IPS DF 6.9 (cell line): ENCODE measurements at regions not wholly inside any gene's neighbourhood (a gene's known extent, or its start where the extent isn't known, plus 50 kb on each side); places are given as distances from the start of the nearest gene placed in this dataset.

Experiments
- DNase-seq: peaks from one replicate; pipeline ENCODE4 v3.0.0-alpha.2; 2013; ENCODE audit warnings: low read depth, low spot score
- H3K27ac ChIP-seq: one replicate; pipeline ENCODE4 v1.5.1; 2013; ENCODE audit warnings: low read length, control low read depth
- H3K27me3 ChIP-seq: 2 replicates; pipeline ENCODE4 v1.6.1; 2013; ENCODE audit warnings: mild to moderate bottlenecking, low read length; ENCODE audit not compliant: control insufficient read depth, insufficient read depth
- H3K36me3 ChIP-seq: 2 replicates; pipeline ENCODE4 v1.6.1; 2013; ENCODE audit warnings: low read length; ENCODE audit not compliant: control insufficient read depth, insufficient read depth
- H3K4me1 ChIP-seq: 2 replicates; pipeline ENCODE4 v1.6.1; 2013; ENCODE audit warnings: low read length; ENCODE audit not compliant: control insufficient read depth, insufficient read depth
- H3K4me3 ChIP-seq: 2 replicates; pipeline ENCODE4 v1.5.1; 2013; ENCODE audit warnings: mild to moderate bottlenecking, low read length
- H3K9me3 ChIP-seq: 2 replicates; pipeline ENCODE4 v1.6.1; 2013; ENCODE audit warnings: low read length, inconsistent platforms; ENCODE audit not compliant: control insufficient read depth, insufficient read depth
- WGBS: extraction: QIAGEN DNeasy Blood & Tissue Kit; methylation state at CpG from one replicate; pipeline ENCODE4 v1.1.7; 2013; ENCODE audit warnings: mixed read lengths, missing lambda C conversion rate; ENCODE audit not compliant: insufficient read length, insufficient coverage; 5-methylcytosine and 5-hydroxymethylcytosine counted together

GRCh38 chr9:698276-698675 is 143.2 kb upstream of the DMRT1 start:
- Histone ChIP-seq H3K4me3 (no peak overlapping the region), H3K4me1 (peaks cover under 1% of the 10 kb centered on the region; the same call in 1 of the 2 replicates), H3K36me3 (no peaks in the 10 kb centered on the region), H3K27me3 (no peaks in the 10 kb centered on the region), H3K27ac (no peak overlapping the region), H3K9me3 (no peaks in the 10 kb centered on the region)
- DNase-seq, result no peak
- WGBS, result no CpG with 5 or more reads among the region's 5 CpGs

- no peaks in the 10 kb centered on the region for H3K9me3 ChIP-seq
- H3K27me3 ChIP-seq, result no peaks in the 10 kb centered on the region
- no peaks in the 10 kb centered on the region for H3K36me3 ChIP-seq
- no peak overlapping the region for H3K4me3 ChIP-seq
- no peak overlapping the region for H3K27ac ChIP-seq
- no peaks in the 10 kb centered on the region for H3K4me1 ChIP-seq
- WGBS, result no CpG with 5 or more reads among the region's 6 CpGs
- no peak for DNase-seq
Measured at GRCh38 chr9:698954-699353, 142.5 kb upstream of the DMRT1 start.

- H3K4me1 ChIP-seq, result no peaks in the 10 kb centered on the region
- no peak for DNase-seq
- no CpG with 5 or more reads among the region's 1 CpG for WGBS
- no peak overlapping the region for H3K4me3 ChIP-seq
- no peak overlapping the region for H3K27ac ChIP-seq
- H3K9me3 ChIP-seq, result no peaks in the 10 kb centered on the region
- no peaks in the 10 kb centered on the region for H3K27me3 ChIP-seq
- no peaks in the 10 kb centered on the region for H3K36me3 ChIP-seq
Measured at GRCh38 chr9:699396-699795, 142.1 kb upstream of the DMRT1 start.

- Histone ChIP-seq H3K36me3 (no peaks in the 10 kb centered on the region), H3K4me3 (no peak overlapping the region), H3K27me3 (no peaks in the 10 kb centered on the region), H3K4me1 (no peaks in the 10 kb centered on the region), H3K9me3 (no peaks in the 10 kb centered on the region), H3K27ac (no peak overlapping the region)
- WGBS, result no CpG with 5 or more reads among the region's 9 CpGs
- DNase-seq, result no peak
Measured at GRCh38 chr9:700365-701282, 140.9 kb upstream of the DMRT1 start.

GRCh38 chr9:703392-703791 is 138.1 kb upstream of the DMRT1 start:
- DNase-seq, result no peak
- Histone ChIP-seq H3K36me3 (no peaks in the 10 kb centered on the region), H3K4me1 (no peaks in the 10 kb centered on the region), H3K27me3 (no peaks in the 10 kb centered on the region), H3K27ac (no peak overlapping the region), H3K9me3 (no peaks in the 10 kb centered on the region), H3K4me3 (no peak overlapping the region)
- no CpG with 5 or more reads among the region's 2 CpGs for WGBS

- no peak for DNase-seq
- H3K4me1 ChIP-seq, result 0 out of 2 replicates have a peak, but pooled peaks cover 2% of the 10 kb centered on the region
- H3K27ac ChIP-seq, result no peak overlapping the region
- no CpG with 5 or more reads among the region's 2 CpGs for WGBS
- no peaks in the 10 kb centered on the region for H3K9me3 ChIP-seq
- no peaks in the 10 kb centered on the region for H3K27me3 ChIP-seq
- no peak overlapping the region for H3K4me3 ChIP-seq
- no peaks in the 10 kb centered on the region for H3K36me3 ChIP-seq
Measured at GRCh38 chr9:706073-706472, 135.4 kb upstream of the DMRT1 start.

DNA sequence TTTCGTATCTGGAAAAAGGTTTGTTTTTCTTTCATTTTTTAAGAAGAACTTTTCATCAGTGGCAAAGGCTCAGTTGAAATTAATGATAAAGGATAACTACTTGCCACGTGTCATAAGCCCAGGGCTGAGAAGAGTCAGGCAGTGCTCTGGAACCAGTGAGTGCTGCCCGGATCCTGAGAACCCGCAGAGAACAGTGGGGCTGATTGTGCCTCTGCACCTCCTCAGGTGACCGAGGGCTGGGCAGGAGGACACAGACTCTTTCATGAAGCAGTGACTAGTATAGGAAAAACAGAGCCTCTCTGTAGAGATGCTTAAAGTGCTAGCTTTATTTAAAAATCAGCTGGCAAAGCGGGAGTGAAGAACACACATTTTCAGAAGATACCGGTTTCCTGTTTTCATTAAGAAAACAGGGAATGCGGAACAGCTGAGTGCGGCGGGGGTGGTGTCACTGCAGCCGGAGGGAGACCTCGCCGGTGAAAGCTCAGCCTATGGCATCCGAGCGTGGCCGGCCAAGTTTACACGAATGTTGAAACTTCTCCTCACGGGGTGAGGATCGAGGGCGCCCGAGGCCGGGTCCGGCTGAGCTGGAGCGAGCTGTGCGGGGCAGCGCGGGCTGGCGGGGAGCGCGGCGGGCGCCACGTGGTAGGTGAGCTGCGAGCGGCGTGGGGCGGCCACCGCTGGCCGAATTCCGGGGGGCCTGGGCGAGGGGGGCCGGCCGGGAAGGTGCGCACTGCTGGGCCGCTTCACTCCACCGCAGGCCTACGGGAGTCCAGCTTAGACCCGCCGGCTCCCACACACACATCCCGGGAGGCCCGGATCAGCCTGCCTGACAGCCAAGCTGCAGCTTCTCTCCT is 134.7 kb upstream of the DMRT1 start:
- no CpG with 5 or more reads among the region's 51 CpGs for WGBS
- H3K27me3 ChIP-seq, result no peaks in the 10 kb centered on the region
- no peak for DNase-seq
- H3K4me3 ChIP-seq, result peak overlapping the region; percentile 31; the same call in 1 of the 2 replicates
- H3K27ac ChIP-seq, result no peak overlapping the region
- 0 out of 2 replicates have a peak, but pooled peaks cover 2% of the 10 kb centered on the region for H3K4me1 ChIP-seq
- peaks cover 5% of the 10 kb centered on the region; the same call in 1 of the 2 replicates for H3K36me3 ChIP-seq
- H3K9me3 ChIP-seq, result no peaks in the 10 kb centered on the region

- H3K27me3 ChIP-seq, result no peaks in the 10 kb centered on the region
- peaks cover 13% of the 10 kb centered on the region; the same call in 1 of the 2 replicates for H3K36me3 ChIP-seq
- no CpG with 5 or more reads among the region's 7 CpGs for WGBS
- no peaks in the 10 kb centered on the region for H3K9me3 ChIP-seq
- no peak overlapping the region for H3K4me3 ChIP-seq
- 0 out of 2 replicates have a peak, but pooled peaks cover 2% of the 10 kb centered on the region for H3K4me1 ChIP-seq
- no peak for DNase-seq
- H3K27ac ChIP-seq, result no peak overlapping the region
Measured at GRCh38 chr9:708182-708550, 133.3 kb upstream of the DMRT1 start.

GRCh38 chr9:708551-709432 is 132.7 kb upstream of the DMRT1 start:
- Histone ChIP-seq H3K4me1 (0 out of 2 replicates have a peak, but pooled peaks cover 2% of the 10 kb centered on the region), H3K36me3 (peaks cover 13% of the 10 kb centered on the region; the same call in 1 of the 2 replicates), H3K27me3 (no peaks in the 10 kb centered on the region), H3K4me3 (no peak overlapping the region), H3K27ac (no peak overlapping the region), H3K9me3 (no peaks in the 10 kb centered on the region)
- no CpG with 5 or more reads among the region's 9 CpGs for WGBS
- no peak for DNase-seq
